SH-SY5Y (cell line): ENCODE measurements at regions not wholly inside any gene's neighbourhood (a gene's known extent, or its start where the extent isn't known, plus 50 kb on each side); places are given as distances from the start of the nearest gene placed in this dataset.

Experiments used
- GATA2 ChIP-seq: IDR thresholded peaks from 2 replicates; pipeline ENCODE4 v1.6.1; 2011; ENCODE audit warnings: mild to moderate bottlenecking, low read depth, low read length
- GATA3 ChIP-seq: IDR thresholded peaks from 2 replicates; pipeline ENCODE4 v1.6.1; 2011; ENCODE audit warnings: low read depth, mild to moderate bottlenecking, low read length, moderate library complexity

DNA sequence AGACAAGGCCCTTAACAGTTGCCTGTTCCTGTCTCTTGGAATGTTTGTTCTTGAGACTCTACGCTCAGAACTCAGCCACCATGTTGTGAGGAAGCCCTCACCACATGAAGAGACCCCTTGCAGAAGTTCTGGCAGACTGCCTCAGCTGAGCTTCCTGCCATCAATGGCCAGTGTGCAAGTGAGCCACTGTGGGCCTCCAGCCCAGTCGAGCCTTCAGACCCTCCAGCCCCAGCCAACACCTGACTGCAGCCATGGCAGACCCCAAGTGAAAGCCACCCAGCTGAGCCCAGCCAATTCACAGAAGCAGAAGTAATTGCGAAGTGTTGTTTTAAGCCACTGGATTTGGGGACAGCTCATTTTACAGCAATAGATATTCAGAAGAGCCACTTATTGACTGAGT, 78.3 kb downstream of the SNX5 start:
- TF ChIP-seq GATA2: no peak

DNA sequence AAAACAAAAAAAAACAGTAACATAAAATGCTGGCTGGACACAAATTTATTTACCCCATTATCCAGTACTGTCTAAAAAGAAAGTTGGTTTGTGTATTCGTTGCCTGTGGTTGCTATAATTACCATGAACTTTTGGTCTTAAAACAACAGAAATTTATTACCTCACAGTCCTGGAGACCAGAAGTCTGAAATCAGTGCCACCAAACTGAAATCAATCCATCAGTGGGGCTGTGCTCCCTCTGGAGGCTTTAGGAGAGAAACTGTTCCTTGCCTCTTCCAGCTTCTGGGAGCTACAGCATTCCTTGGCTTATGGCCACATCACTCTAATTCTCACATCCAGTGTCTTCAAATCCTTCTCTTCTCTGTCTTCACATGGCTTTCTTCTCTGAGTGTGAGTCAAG, 79.4 kb downstream of the SNX5 start:
- TF ChIP-seq GATA3 (no peak), GATA2 (no peak)

DNA sequence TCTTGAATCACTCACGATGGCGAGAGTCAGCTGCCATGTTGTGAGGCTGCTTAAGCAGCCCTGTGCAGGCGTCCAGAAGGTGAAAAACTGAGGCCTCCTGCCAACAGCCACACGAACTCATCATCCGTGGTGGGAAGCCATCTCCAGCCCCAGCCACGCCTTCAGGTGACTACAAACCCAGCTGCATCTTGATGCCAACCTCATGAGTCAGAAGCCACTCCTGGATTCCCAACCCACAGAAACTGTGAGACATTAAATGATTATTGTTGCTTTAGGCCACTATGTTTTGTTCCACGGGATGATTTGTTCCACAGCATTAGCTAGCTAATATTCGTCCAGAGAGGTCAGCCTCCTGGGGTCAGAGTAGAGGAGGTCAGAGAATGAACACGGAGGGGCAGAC, 80.5 kb downstream of the SNX5 start:
- TF ChIP-seq GATA3 (no peak), GATA2 (no peak)

- TF ChIP-seq GATA3 (no peak), GATA2 (no peak)
Measured at GRCh38 chr20:17887331-17888030, 81.1 kb downstream of the SNX5 start.

GRCh38 chr20:17885544-17885943, 83.0 kb downstream of the SNX5 start:
- no peak for TF ChIP-seq GATA3
- no peak for TF ChIP-seq GATA2

GRCh38 chr20:17885076-17885475, 83.5 kb downstream of the SNX5 start:
- TF ChIP-seq GATA2 (no peak), GATA3 (no peak)

DNA sequence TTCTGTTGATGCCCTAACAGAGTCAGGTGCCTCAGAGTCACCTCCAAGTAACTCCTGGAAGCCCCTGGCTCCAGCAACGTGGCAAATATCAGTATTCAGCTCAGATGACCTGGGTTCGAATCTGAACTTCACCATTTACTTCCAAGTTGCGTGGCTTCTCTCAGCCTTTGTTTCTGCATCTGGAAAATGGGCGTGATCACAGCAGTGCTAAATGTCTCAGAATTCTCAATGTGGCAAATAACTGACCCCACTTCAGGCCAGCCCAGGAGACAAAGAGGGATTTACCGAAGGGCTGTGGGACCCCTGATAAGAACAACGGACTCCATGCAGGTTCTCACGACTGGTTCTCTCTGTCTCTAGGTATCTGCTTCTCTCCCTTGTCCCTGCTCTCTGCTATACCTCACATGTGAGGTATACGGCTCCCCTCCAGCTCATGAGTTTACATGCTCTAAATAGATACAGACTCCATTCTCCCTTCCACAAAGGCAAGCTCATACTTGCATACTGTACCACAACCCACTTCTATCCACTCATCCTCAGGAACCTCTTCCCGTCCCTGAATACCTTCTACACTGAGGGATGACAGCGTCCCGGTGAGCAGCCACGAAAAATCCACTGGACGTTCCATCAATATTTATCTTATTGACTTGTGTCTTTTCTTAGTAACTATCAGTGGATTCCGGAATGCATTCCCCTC, 84.1 kb downstream of the SNX5 start:
- no peak for TF ChIP-seq GATA2
- no peak for TF ChIP-seq GATA3

GRCh38 chr20:17883592-17884306, 84.8 kb downstream of the SNX5 start:
- TF ChIP-seq GATA2: no peak
- TF ChIP-seq GATA3: no peak

DNA sequence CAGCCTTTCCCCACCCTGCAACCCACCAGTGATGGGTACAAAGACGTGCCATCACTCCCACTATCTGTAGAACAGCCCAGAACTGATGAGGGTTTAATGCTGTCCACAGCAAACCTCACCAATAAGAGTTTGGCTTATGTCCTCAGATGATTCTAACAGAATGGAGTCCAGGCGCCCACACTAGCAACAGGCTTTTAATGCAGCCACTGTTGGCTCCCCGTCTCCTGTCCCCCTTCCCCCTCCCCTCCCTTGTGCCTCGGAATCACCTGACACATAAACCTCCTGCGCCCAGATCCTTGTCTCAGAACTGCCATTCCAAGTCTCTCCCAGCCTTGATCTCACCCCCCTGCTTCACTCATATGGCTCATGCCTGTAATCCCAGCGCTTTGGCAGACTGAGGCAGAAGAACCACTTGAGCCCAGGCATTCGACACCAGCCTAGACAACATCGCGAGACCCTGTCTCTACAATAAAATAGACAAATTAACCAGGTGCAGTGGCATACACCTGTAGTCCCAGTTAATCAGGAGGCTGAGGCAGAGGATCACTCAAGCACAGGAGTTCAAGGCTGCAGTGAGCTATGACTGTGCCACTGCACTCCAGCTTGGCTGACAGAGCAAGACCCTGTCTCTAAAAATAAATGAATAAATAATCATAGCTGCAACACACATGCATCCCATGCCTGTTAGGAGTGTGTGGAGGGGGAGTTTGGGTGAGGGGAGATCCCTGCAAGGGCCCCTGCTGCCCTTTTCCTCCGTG, 85.6 kb downstream of the SNX5 start:
- no peak for TF ChIP-seq GATA2
- TF ChIP-seq GATA3: no peak

DNA sequence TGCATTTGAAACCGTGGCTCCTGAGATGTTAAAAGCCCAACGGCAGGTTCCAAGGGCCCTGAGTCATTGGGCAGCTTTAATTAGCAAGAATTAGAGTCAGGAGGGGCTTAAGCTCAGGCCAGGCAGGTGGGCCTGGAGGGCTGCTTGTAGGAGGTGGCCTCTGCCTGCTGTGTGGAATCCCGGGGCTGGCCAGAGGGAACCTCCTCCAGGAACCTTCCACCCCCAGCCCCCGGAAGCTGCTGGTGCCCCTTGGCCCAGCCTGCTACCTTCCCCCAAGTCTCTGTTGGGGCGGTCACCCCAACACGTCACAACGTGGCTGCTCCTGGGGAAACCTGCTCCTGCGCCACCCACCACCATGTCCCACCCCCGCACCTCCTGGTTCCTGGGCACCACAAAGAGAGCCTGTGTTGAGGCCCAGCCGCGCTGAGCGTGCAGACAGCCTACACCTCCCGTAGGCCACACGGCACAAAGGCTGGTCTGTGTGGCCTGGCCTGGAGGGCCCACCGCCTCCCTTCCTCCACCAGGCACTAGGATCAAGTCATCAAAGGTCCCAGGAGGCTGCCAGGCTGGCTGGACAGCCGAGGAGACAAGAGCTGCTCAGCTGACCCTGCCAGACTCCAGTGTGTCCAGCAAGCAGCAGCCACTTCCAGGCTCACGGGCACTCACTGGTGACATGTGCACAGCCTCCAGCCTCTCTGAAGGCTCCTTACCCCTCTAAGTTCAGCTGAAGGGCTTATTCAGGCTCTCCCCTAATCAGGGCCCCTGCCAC, 86.3 kb downstream of the SNX5 start:
- TF ChIP-seq GATA3 (no peak), GATA2 (no peak)

- TF ChIP-seq GATA2 (no peak), GATA3 (no peak)
Measured at GRCh38 chr20:17881741-17882064, 86.9 kb downstream of the SNX5 start.

- TF ChIP-seq GATA3 (no peak), GATA2 (no peak)
Measured at GRCh38 chr20:17878912-17879602, 89.5 kb downstream of the SNX5 start.

GRCh38 chr20:17878069-17878911, 90.3 kb downstream of the SNX5 start:
- no peak for TF ChIP-seq GATA2
- TF ChIP-seq GATA3: no peak
